Lower lobe of right lung (tissue), 2 donors: ENCODE measurements at regions not wholly inside any gene's neighbourhood (a gene's known extent, or its start where the extent isn't known, plus 50 kb on each side); places are given as distances from the start of the nearest gene placed in this dataset.

ENCODE experiments used
- ATAC-seq, 2 donors: fragments of 200-7000 bp; cut with Tn5 transposase; one replicate each; pipeline ENCODE4 v1.9.1; 2020 to 2022; ENCODE audit warnings: mild to moderate bottlenecking in 2 of 2, moderate library complexity in 2 of 2
- DNase-seq: peaks from one replicate; pipeline ENCODE4 v3.0.0-alpha.2; 2020
- H3K27ac ChIP-seq: fragments of 200-600 bp; one replicate; pipeline ENCODE4 v1.8.0; 2022
- H3K27me3 ChIP-seq: fragments of 200-600 bp; one replicate; pipeline ENCODE4 v1.8.0; 2022; ENCODE audit warnings: low read depth
- H3K36me3 ChIP-seq: fragments of 200-600 bp; one replicate; pipeline ENCODE4 v1.8.0; 2022; ENCODE audit warnings: mild to moderate bottlenecking
- H3K4me1 ChIP-seq: fragments of 200-600 bp; one replicate; pipeline ENCODE4 v1.8.0; 2022
- H3K4me3 ChIP-seq: fragments of 200-600 bp; one replicate; pipeline ENCODE4 v1.8.0; 2022; ENCODE audit warnings: mild to moderate bottlenecking
- H3K9me3 ChIP-seq: fragments of 200-600 bp; one replicate; pipeline ENCODE4 v1.8.0; 2022
- intact Hi-C: fragments of 100-400 bp; cut with DNase I; formaldehyde crosslinking; loops from one replicate; pipeline ENCODE4 v1.11.0; 2022
- TF ChIP-seq, protein P1 (sequence below): fragments of 200-600 bp; IDR thresholded peaks from one replicate; pipeline ENCODE4 v1.8.0; 2022; ENCODE audit warnings: antibody characterized with exemption, mild to moderate bottlenecking
- donor health status: DM: no; HTN: yes; CAD: no; lungs with severe emphysema.

DNA sequence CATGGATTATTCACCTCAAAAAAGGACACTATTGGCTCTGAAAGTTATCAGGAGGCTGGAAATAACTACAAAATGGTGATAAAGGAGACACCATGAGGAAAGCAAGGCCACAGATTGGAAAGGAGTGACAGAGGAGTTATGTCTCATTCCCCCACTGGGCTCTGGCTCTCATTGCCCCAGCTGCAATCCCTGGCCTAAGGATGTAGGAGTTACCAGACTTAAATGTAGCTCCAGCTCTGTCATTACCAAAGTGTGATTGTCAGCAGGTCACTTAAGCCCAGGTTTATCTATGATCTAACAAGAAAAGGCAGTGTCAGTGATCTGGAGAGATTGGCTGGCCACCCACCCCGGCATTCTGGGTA, 1228.2 kb upstream of the DDX18 start:
- Histone ChIP-seq H3K4me3 (no peak overlapping the region), H3K36me3 (no peaks in the 10 kb centered on the region), H3K4me1 (no peaks in the 10 kb centered on the region), H3K27ac (no peak overlapping the region), H3K27me3 (no peaks in the 10 kb centered on the region), H3K9me3 (no peaks in the 10 kb centered on the region)
- ATAC-seq = no peak
- DNase-seq = no peak
- TF ChIP-seq, protein P1, sequence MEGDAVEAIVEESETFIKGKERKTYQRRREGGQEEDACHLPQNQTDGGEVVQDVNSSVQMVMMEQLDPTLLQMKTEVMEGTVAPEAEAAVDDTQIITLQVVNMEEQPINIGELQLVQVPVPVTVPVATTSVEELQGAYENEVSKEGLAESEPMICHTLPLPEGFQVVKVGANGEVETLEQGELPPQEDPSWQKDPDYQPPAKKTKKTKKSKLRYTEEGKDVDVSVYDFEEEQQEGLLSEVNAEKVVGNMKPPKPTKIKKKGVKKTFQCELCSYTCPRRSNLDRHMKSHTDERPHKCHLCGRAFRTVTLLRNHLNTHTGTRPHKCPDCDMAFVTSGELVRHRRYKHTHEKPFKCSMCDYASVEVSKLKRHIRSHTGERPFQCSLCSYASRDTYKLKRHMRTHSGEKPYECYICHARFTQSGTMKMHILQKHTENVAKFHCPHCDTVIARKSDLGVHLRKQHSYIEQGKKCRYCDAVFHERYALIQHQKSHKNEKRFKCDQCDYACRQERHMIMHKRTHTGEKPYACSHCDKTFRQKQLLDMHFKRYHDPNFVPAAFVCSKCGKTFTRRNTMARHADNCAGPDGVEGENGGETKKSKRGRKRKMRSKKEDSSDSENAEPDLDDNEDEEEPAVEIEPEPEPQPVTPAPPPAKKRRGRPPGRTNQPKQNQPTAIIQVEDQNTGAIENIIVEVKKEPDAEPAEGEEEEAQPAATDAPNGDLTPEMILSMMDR = no peak
- intact Hi-C loops = no loop called here
